A673 (cell line): ENCODE measurements at regions not wholly inside any gene's neighbourhood (a gene's known extent, or its start where the extent isn't known, plus 50 kb on each side); places are given as distances from the start of the nearest gene placed in this dataset.

Experiments
- BruUV-seq: library from RNA; stranded (reverse); fragments of 400-500 nt; replicated peaks from 2 replicates; lab custom pipeline; 2021; lab: Mats Ljungman, UMichigan
- CTCF ChIA-PET: fragments of 300-600 bp; sonication (Branson Sonifier 250); formaldehyde crosslinking; loops from one replicate; lab custom pipeline; 2022; ENCODE audit warnings: antibody characterized with exemption; lab: Charles Lee
- POLR2A ChIA-PET: fragments of 300-600 bp; sonication (Branson Sonifier 250); formaldehyde crosslinking; loops from one replicate; lab custom pipeline; 2022; ENCODE audit warnings: antibody characterized with exemption; ENCODE audit not compliant: low non-redundant PET; lab: Charles Lee
- DNase-seq: peaks from one replicate; pipeline ENCODE4 v3.0.0-alpha.2; 2015; ENCODE audit warnings: low spot score
- H3K27ac ChIP-seq: fragments of 200-600 bp; sonication (generic); 2 replicates; pipeline ENCODE4 v1.5.1; 2016; ENCODE audit warnings: mixed run types, low read depth, mild to moderate bottlenecking, mixed read lengths, antibody characterized with exemption, low read length; ENCODE audit not compliant: poor library complexity, severe bottlenecking
- H3K27me3 ChIP-seq: fragments of 200-600 bp; sonication (generic); replicated peaks from 2 replicates; pipeline ENCODE4 v1.6.1; 2017; ENCODE audit warnings: mixed run types, low read depth, mild to moderate bottlenecking, mixed read lengths, antibody characterized with exemption, low read length; ENCODE audit not compliant: insufficient read depth, poor library complexity
- H3K36me3 ChIP-seq: fragments of 200-600 bp; sonication (generic); 2 replicates; pipeline ENCODE4 v1.6.1; 2016; ENCODE audit warnings: mixed run types, mild to moderate bottlenecking, mixed read lengths, antibody characterized with exemption, low read length; ENCODE audit not compliant: insufficient read depth, poor library complexity, severe bottlenecking
- H3K4me1 ChIP-seq: fragments of 200-600 bp; sonication (generic); 2 replicates; pipeline ENCODE4 v1.6.1; 2017; ENCODE audit warnings: mixed run types, mild to moderate bottlenecking, mixed read lengths, antibody characterized with exemption, low read length; ENCODE audit not compliant: insufficient read depth, poor library complexity, severe bottlenecking
- H3K4me3 ChIP-seq: fragments of 200-600 bp; sonication (generic); 2 replicates; pipeline ENCODE4 v1.5.1; 2016; ENCODE audit warnings: low read depth, mixed run types, mild to moderate bottlenecking, mixed read lengths, low read length; ENCODE audit not compliant: poor library complexity, severe bottlenecking
- H3K9me3 ChIP-seq: fragments of 200-600 bp; sonication (generic); 2 replicates; pipeline ENCODE4 v1.6.1; 2016; ENCODE audit warnings: mixed run types, low read depth, mild to moderate bottlenecking, mixed read lengths, antibody characterized with exemption, low read length; ENCODE audit not compliant: poor library complexity, severe bottlenecking
- EZH2 ChIP-seq: fragments of 200-600 bp; sonication (generic); IDR thresholded peaks from 2 replicates; pipeline ENCODE4 v1.6.1; 2017; ENCODE audit warnings: borderline replicate concordance, low read depth, mild to moderate bottlenecking, mixed read lengths, antibody characterized with exemption, low read length; ENCODE audit not compliant: poor library complexity, severe bottlenecking
- intact Hi-C: fragments of 100-400 bp; cut with micrococcal nuclease; formaldehyde crosslinking; loops from one replicate; pipeline ENCODE4 v1.10.0; 2022; ENCODE audit not compliant: unreplicated experiment
- TF ChIP-seq, protein P1 (sequence below): fragments of 300-800, 200-600 bp; sonication (generic); conservative IDR thresholded peaks from 2 replicates; pipeline ENCODE4 v1.5.1; 2017; ENCODE audit warnings: low read depth, mild to moderate bottlenecking, antibody characterized with exemption, low read length, moderate library complexity, mixed read lengths

DNA sequence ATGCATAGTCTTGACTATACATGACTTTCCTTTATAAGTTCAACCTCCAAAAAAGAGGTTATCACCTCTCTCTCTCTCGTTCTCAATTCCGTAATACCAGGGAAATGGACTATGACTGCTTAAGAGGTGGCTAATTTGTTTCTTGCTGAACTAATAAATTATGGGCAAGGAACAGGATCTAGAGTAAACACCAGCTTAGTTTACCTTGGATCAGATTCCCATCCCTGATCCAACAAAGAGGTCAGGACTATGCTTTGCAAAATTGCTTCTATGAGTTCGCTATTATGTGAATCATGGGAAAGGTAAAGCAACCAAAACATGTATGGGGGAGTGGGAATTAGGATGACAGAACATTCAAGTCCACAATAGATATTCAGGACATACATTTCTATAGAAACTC is 630.7 kb downstream of the HACE1 start:
- TF ChIP-seq, protein P1, sequence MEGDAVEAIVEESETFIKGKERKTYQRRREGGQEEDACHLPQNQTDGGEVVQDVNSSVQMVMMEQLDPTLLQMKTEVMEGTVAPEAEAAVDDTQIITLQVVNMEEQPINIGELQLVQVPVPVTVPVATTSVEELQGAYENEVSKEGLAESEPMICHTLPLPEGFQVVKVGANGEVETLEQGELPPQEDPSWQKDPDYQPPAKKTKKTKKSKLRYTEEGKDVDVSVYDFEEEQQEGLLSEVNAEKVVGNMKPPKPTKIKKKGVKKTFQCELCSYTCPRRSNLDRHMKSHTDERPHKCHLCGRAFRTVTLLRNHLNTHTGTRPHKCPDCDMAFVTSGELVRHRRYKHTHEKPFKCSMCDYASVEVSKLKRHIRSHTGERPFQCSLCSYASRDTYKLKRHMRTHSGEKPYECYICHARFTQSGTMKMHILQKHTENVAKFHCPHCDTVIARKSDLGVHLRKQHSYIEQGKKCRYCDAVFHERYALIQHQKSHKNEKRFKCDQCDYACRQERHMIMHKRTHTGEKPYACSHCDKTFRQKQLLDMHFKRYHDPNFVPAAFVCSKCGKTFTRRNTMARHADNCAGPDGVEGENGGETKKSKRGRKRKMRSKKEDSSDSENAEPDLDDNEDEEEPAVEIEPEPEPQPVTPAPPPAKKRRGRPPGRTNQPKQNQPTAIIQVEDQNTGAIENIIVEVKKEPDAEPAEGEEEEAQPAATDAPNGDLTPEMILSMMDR, result no peak
- no peak for TF ChIP-seq EZH2
- Histone ChIP-seq H3K27ac (no peak overlapping the region), H3K4me1 (peaks cover 5% of the 10 kb centered on the region), H3K4me3 (no peak overlapping the region), H3K36me3 (no peaks in the 10 kb centered on the region), H3K9me3 (no peaks in the 10 kb centered on the region), H3K27me3 (no peaks in the 10 kb centered on the region)
- ChIA-PET POLR2A (no interaction called here), CTCF (no interaction called here)
- no TSS peak for BruUV-seq
- intact Hi-C loops, result no loop called here
- no peak for DNase-seq

DNA sequence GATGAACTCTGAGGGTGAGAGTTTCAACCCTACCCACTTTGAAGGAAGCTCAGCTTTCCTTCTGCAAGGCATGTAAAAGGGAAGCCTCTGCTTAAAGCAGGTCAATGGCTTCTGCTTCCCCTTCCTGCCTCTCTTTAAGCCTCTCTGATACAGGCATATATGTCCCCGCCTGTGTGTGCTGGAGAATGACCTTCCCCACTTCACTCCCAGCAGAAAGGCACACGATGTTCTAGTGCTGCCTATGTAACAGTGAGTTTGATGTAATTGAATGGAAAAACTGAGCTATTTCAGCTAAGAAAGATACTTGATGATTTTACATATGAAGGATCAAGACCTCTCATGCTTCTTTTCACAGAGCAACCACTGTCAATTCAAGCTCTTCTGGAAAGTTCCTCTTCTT is 632.2 kb downstream of the HACE1 start:
- H3K4me1 ChIP-seq, result peaks cover 5% of the 10 kb centered on the region
- POLR2A ChIA-PET, result no interaction called here
- H3K4me3 ChIP-seq, result no peak overlapping the region
- no TSS peak for BruUV-seq
- H3K36me3 ChIP-seq, result no peaks in the 10 kb centered on the region
- intact Hi-C loops, result no loop called here
- no peaks in the 10 kb centered on the region for H3K27me3 ChIP-seq
- H3K9me3 ChIP-seq, result no peaks in the 10 kb centered on the region
- no peak overlapping the region for H3K27ac ChIP-seq
- no peak for DNase-seq
- TF ChIP-seq, protein P1, result no peak
- TF ChIP-seq EZH2, result no peak
- CTCF ChIA-PET, result no interaction called here

DNA sequence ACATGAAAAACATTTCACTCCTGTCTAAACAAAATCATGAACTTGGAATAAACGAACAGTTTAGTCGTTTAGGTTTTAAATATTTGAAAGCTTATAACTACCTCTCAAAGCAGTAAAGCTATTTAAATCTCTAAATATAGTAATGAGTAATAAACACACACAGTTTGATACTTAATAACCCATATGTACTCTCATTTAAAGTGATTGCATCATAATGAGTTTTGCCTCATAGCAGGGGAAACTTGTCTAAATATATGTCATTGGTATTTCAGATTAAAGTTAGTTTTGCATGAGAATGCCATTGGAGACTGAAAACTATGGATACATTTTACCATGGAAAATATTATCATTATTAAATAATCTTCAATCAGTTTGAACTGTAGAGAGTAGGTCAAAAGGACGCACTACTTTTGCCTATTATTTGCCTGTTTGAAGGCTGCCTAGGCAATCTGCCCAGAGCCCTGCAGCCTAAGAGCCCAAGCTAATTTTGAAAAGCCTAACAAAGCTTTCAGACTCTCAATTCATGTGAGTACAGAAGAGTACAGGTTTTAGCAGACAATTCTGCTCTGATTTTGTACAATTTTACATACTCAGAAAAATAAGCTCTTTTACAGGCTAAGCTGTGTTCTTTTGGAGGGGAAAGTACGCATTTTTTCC is 632.8 kb downstream of the HACE1 start:
- ChIA-PET POLR2A (no interaction called here), CTCF (no interaction called here)
- Histone ChIP-seq H3K27ac (no peak overlapping the region), H3K27me3 (no peaks in the 10 kb centered on the region), H3K4me1 (peaks cover 5% of the 10 kb centered on the region), H3K9me3 (no peaks in the 10 kb centered on the region), H3K36me3 (no peaks in the 10 kb centered on the region), H3K4me3 (no peak overlapping the region)
- no peak for TF ChIP-seq EZH2
- TF ChIP-seq, protein P1, result no peak
- no peak for DNase-seq
- no TSS peak for BruUV-seq
- intact Hi-C loops, result no loop called here
